ENCODE measurements at regions not wholly inside any gene's neighbourhood (a gene's known extent, or its start where the extent isn't known, plus 50 kb on each side); places are given as distances from the start of the nearest gene placed in this dataset.

GRCh38 chr12:86659985-86660384, 403.8 kb upstream of the MGAT4C start:
- Histone ChIP-seq H3K4me1 (ENCODE audit: control insufficient read depth in 2 of 2, insufficient read depth in 2 of 2, low read length in 2 of 2) (no peaks in the 10 kb centered on the region), H4K20me1 (ENCODE audit: control insufficient read depth, insufficient read depth, low read length, poor library complexity, severe bottlenecking) (no peaks in the 10 kb centered on the region), H3K36me3 (replicated peaks in 1 of 2; ENCODE audit: control extremely low read depth in 1 of 2, control insufficient read depth in 1 of 2, extremely low read depth in 1 of 2, insufficient read depth in 2 of 2, low read length in 1 of 2) (no peaks in the 10 kb centered on the region), H3K4me2 (replicated peaks; ENCODE audit: low read depth, low read length, poor library complexity, severe bottlenecking) (no peak overlapping the region), H3K27ac (ENCODE audit: low read length in 2 of 2) (no peak overlapping the region), H3K4me3 (ENCODE audit: control extremely low read depth in 1 of 5, extremely low read depth in 1 of 5, insufficient read depth in 1 of 5, low read depth in 2 of 5, low read length in 4 of 5) (no peak overlapping the region), H3K9ac (ENCODE audit: low read length) (no peak overlapping the region), H3K79me2 (ENCODE audit: control insufficient read depth, insufficient read depth, low read length) (no peaks in the 10 kb centered on the region), H3K9me3 (ENCODE audit: control extremely low read depth in 1 of 3, control insufficient read depth in 2 of 3, insufficient read depth in 1 of 3, low read length in 2 of 3) (no peaks in the 10 kb centered on the region), H3K27me3 (replicated peaks in 1 of 4; ENCODE audit: control extremely low read depth in 1 of 4, control insufficient read depth in 3 of 4, insufficient read depth in 4 of 4, low read length in 3 of 4) (no peaks in the 10 kb centered on the region), H2AFZ (ENCODE audit: insufficient read depth, low read depth, low read length, poor library complexity, severe bottlenecking) (no peak overlapping the region)
- H3K4me3 Mint-ChIP-seq = no peak overlapping the region
- POLR2A ChIA-PET = no interaction called here
- no peaks in the 10 kb centered on the region for H3K4me1 Mint-ChIP-seq
- CTCF ChIA-PET = interaction anchor here (0.7 kb wide), 1 partner anchor 79 kb away, joined by 3 read pairs; no protein-coding TSS in a partner anchor
- H3K9me3 Mint-ChIP-seq (ENCODE audit: insufficient read depth) = no peaks in the 10 kb centered on the region
- TF ChIP-seq CTCF (IDR thresholded peaks at IDR 0.05) (no peak), EZH2 (IDR thresholded peaks at IDR 0.05; ENCODE audit: borderline replicate concordance, insufficient read depth, low read depth, low read length, poor library complexity, severe bottlenecking) (no peak)
- intact Hi-C loops (cut with micrococcal nuclease) = no loop called here
- H3K27me3 Mint-ChIP-seq = no peaks in the 10 kb centered on the region
- 100% methylated on average over 1 of the region's 2 CpGs for WGBS (ENCODE audit: insufficient coverage)
- DNase-seq = no peak
- ATAC-seq (ENCODE audit: low read depth) = no peak
- no peak overlapping the region for H3K27ac Mint-ChIP-seq

DNA sequence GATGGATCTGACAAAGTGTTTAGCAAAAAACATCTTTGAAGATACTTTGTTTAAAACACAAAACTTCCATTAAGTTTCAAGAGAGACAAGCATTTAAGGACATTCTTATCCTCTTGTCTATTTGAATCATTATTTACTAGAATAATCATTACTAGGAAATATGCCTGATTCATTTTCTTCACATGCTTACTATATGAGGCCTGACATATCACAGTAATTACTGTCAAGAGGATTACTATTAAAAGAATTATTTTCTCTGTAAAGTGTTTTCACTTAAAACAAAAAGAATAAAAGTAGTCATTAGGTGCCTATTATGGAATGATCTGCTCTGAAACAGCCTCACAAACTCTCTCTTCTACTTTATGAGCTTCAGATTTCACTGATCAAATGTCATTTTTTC, 402.1 kb upstream of the MGAT4C start:
- Mint-ChIP-seq H3K27me3 (no peaks in the 10 kb centered on the region), H3K9me3 (ENCODE audit: insufficient read depth) (no peaks in the 10 kb centered on the region), H3K4me3 (no peak overlapping the region), H3K27ac (no peak overlapping the region), H3K4me1 (no peaks in the 10 kb centered on the region)
- no peak for DNase-seq
- no peaks in the 10 kb centered on the region for H4K20me1 ChIP-seq (ENCODE audit: control insufficient read depth, insufficient read depth, low read length, poor library complexity, severe bottlenecking)
- TF ChIP-seq CTCF (IDR thresholded peaks at IDR 0.05) = no peak
- no peak for TF ChIP-seq EZH2 (IDR thresholded peaks at IDR 0.05; ENCODE audit: borderline replicate concordance, insufficient read depth, low read depth, low read length, poor library complexity, severe bottlenecking)
- no peaks in the 10 kb centered on the region for H3K79me2 ChIP-seq (ENCODE audit: control insufficient read depth, insufficient read depth, low read length)
- no peaks in the 10 kb centered on the region for H3K9me3 ChIP-seq (ENCODE audit: control extremely low read depth in 1 of 3, control insufficient read depth in 2 of 3, insufficient read depth in 1 of 3, low read length in 2 of 3)
- no peak for ATAC-seq (ENCODE audit: low read depth)
- H3K9ac ChIP-seq (ENCODE audit: low read length) = no peak overlapping the region
- intact Hi-C loops (cut with micrococcal nuclease) = no loop called here
- no peak overlapping the region for H2AFZ ChIP-seq (ENCODE audit: insufficient read depth, low read depth, low read length, poor library complexity, severe bottlenecking)
- H3K4me1 ChIP-seq (ENCODE audit: control insufficient read depth in 2 of 2, insufficient read depth in 2 of 2, low read length in 2 of 2) = no peaks in the 10 kb centered on the region
- ChIA-PET CTCF (no interaction called here), POLR2A (no interaction called here)
- H3K27ac ChIP-seq (ENCODE audit: low read length in 2 of 2) = no peak overlapping the region
- H3K27me3 ChIP-seq (replicated peaks in 1 of 4; ENCODE audit: control extremely low read depth in 1 of 4, control insufficient read depth in 3 of 4, insufficient read depth in 4 of 4, low read length in 3 of 4) = no peaks in the 10 kb centered on the region
- H3K36me3 ChIP-seq (replicated peaks in 1 of 2; ENCODE audit: control extremely low read depth in 1 of 2, control insufficient read depth in 1 of 2, extremely low read depth in 1 of 2, insufficient read depth in 2 of 2, low read length in 1 of 2) = no peaks in the 10 kb centered on the region
- no peak overlapping the region for H3K4me3 ChIP-seq (ENCODE audit: control extremely low read depth in 1 of 5, extremely low read depth in 1 of 5, insufficient read depth in 1 of 5, low read depth in 2 of 5, low read length in 4 of 5)
- no peak overlapping the region for H3K4me2 ChIP-seq (replicated peaks; ENCODE audit: low read depth, low read length, poor library complexity, severe bottlenecking)

Measured in B cell (primary cell).